LNCaP clone FGC (cell line): ENCODE measurements at regions not wholly inside any gene's neighbourhood (a gene's known extent, or its start where the extent isn't known, plus 50 kb on each side); places are given as distances from the start of the nearest gene placed in this dataset.

ENCODE experiments used
- DNase-seq: peaks from one replicate; pipeline ENCODE4 v3.0.0-alpha.2; 2011; ENCODE audit warnings: low read depth
- H3K4me3 ChIP-seq: 2 replicates; pipeline ENCODE4 v1.5.1; 2011; ENCODE audit warnings: mild to moderate bottlenecking, low read depth, low read length, control low read depth
- TF ChIP-seq, protein P1 (sequence below): IDR thresholded peaks from 2 replicates; pipeline ENCODE4 v1.5.1; 2012; ENCODE audit warnings: mild to moderate bottlenecking; ENCODE audit not compliant: control insufficient read depth, insufficient read depth; ENCODE audit errors: extremely low read depth

GRCh38 chr2:228253752-228254151, 72.3 kb upstream of the SPHKAP start:
- no peak for DNase-seq
- no peak overlapping the region for H3K4me3 ChIP-seq
- TF ChIP-seq, protein P1, sequence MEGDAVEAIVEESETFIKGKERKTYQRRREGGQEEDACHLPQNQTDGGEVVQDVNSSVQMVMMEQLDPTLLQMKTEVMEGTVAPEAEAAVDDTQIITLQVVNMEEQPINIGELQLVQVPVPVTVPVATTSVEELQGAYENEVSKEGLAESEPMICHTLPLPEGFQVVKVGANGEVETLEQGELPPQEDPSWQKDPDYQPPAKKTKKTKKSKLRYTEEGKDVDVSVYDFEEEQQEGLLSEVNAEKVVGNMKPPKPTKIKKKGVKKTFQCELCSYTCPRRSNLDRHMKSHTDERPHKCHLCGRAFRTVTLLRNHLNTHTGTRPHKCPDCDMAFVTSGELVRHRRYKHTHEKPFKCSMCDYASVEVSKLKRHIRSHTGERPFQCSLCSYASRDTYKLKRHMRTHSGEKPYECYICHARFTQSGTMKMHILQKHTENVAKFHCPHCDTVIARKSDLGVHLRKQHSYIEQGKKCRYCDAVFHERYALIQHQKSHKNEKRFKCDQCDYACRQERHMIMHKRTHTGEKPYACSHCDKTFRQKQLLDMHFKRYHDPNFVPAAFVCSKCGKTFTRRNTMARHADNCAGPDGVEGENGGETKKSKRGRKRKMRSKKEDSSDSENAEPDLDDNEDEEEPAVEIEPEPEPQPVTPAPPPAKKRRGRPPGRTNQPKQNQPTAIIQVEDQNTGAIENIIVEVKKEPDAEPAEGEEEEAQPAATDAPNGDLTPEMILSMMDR, result no peak

GRCh38 chr2:228247335-228247734, 65.8 kb upstream of the SPHKAP start:
- no peak for DNase-seq
- TF ChIP-seq, protein P1, result no peak
- no peak overlapping the region for H3K4me3 ChIP-seq

- TF ChIP-seq, protein P1, result no peak
- H3K4me3 ChIP-seq, result no peak overlapping the region
- DNase-seq, result no peak
Observed at GRCh38 chr2:228245601-228246000, 64.1 kb upstream of the SPHKAP start.

DNA sequence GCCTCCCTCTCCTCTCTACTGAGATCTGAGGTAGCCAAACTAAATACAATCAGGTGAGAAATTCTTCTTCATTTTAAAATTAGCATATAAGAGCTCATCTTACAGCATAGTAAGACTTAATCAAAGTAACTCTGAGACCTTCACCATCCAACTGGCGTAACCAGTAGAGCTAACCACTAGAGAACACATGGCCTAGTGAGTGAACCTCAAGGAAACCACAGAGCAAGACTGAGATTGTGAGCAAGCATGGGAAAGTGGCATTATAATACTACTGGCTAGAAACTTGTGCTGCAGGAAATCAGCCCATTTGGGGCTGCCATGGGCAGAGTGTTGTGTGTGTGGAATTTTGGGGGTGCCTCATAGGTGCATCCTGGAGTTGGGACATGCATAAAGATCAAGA, 61.1 kb upstream of the SPHKAP start:
- TF ChIP-seq, protein P1, result no peak
- no peak overlapping the region for H3K4me3 ChIP-seq
- DNase-seq, result no peak

GRCh38 chr2:228239907-228240561, 58.5 kb upstream of the SPHKAP start:
- no peak for DNase-seq
- TF ChIP-seq, protein P1, result no peak
- no peak overlapping the region for H3K4me3 ChIP-seq

- no peak for DNase-seq
- TF ChIP-seq, protein P1, result no peak
- H3K4me3 ChIP-seq, result no peak overlapping the region
Observed at GRCh38 chr2:228239207-228239906, 57.9 kb upstream of the SPHKAP start.
